Stimulated activated CD4-positive, alpha-beta T cell treated with anti-CD3 and anti-CD28 coated beads, Interleukin-4, amount 100 ng/mL, for 24 hours (primary cell): ENCODE measurements at regions not wholly inside any gene's neighbourhood (a gene's known extent, or its start where the extent isn't known, plus 50 kb on each side); places are given as distances from the start of the nearest gene placed in this dataset.
"Not testable (repeated sequence)": the region's sequence is repeated elsewhere in the genome, so short reads cannot be mapped to it uniquely, and the experiment has no call there.

Source experiments
- DNase-seq: peaks from one replicate; pipeline ENCODE4 v3.0.0-alpha.2; 2020

DNA sequence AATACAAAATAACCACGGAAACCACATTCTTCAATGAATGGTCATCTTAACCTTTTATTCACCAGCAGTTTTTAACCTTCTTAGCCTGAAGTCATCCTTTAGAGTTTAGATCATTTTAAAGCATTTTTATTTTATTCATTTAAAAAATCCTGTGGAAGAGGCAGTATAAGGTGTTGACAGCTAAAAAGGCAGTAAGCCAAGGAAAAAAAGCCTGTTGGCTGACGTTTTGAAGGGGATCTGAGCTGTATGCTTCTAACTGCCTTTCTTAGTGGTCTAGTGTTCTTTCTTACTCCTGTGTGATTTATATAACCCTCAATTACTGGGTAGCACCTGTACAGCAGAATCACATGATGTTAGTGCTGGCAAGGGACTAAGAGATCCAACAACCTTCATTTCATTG, 438.3 kb upstream of the SEL1L start:
- no peak for DNase-seq

- no peak for DNase-seq
Measured at GRCh38 chr14:81972601-81973000, 438.9 kb upstream of the SEL1L start.

DNA sequence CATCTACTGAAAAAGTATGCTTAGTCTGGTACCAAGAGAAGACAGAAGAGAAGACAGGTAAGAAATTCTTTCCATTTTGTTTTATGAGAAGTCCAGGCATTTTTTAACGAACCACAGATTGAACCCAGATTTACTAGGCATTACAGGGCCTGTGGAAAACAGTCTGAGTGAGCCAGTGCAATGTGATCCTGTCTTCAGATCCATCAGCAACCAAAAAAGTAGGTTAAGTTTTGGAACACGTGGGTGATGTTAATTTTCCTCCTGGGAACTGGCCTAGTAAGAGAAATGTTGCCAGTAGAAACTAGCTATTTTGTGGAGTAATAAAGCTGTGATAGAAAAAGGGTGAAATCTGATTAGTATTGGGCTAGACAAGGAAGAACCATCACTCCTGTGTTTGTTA, 440.9 kb upstream of the SEL1L start:
- no peak for DNase-seq

- DNase-seq, result no peak
Measured at GRCh38 chr14:81980601-81981306, 447.1 kb upstream of the SEL1L start.

DNA sequence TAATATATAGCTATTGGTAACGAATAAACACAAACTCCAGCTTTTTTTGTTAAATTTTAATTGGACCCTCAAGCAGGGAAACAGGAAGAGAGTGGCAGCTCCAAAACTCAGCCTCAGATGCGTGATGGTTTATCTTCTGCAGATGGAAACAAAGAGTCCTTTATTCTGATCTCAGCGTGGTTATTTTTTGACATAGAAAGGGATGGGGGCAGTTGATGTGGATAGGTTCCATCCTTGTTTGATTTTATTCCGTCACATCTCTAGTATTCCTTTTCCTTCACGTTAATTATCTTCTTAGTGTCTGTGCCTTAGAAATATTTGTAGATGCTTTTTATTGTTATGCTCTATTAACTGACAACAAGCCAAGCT, 447.6 kb upstream of the SEL1L start:
- DNase-seq, result no peak

- no peak for DNase-seq
Measured at GRCh38 chr14:81982046-81982445, 448.4 kb upstream of the SEL1L start.

DNA sequence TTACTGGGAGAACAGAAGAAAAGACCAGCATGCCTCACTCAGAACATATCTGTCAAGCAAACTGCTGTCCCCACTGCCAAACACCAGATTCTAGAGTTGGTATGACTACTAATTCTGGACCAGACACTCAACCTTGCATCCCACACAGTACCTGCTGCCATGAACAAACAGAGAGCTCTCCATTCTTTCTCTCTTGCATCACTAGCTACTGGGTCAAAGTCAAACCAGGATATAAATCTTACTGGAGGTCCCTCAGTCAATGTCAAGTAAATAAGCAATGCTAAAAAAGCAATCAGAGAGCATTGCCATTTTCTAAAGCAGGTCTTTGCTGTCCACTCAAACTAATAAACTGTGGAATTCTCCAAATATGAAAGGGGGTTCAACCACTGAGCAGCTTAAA, 452.4 kb upstream of the SEL1L start:
- DNase-seq, result no peak

DNA sequence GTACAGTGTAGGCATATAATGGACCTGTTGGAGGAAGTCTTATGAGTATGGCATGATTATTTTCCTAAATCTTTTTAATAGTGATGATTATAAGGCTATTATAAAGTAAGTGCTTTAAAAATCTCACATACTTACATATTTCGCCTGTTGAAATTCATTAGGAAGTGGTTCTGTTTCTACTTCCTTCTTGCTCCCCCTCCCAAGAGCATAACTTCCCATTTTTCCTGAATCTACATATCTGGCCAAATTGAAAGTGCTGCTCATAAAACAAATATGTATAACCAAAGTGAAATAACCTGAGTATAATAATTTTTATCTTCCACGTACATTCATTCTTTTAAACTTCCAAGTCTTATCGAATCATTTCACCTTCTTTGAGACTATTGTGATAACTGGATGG, 455.6 kb upstream of the SEL1L start:
- no peak for DNase-seq

DNA sequence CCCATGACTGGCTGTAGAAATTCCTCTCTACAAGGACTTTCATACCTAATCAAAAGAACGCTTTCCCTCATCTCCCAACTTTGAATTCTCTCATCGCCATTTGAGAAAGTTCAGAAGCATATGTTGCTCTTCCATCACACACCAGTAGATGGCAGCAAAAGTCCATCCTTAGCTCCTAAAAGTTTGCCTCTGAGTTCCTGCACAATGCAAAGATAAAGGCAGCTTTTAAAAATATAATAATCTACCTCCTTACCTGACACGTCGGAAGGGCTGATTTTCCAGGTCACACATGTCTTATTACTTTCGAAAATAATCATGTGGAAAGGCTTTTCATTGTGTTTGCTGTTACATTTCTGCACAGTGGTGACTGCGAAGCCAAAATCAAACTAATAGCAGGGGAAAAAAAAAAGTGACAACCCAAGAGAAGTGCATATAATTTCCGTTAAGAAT, 456.7 kb upstream of the SEL1L start:
- peak; percentile 32 for DNase-seq

GRCh38 chr14:81991998-81992397, 458.3 kb upstream of the SEL1L start:
- DNase-seq, result no peak

GRCh38 chr14:81993432-81993831, 459.8 kb upstream of the SEL1L start:
- DNase-seq, result no peak

DNA sequence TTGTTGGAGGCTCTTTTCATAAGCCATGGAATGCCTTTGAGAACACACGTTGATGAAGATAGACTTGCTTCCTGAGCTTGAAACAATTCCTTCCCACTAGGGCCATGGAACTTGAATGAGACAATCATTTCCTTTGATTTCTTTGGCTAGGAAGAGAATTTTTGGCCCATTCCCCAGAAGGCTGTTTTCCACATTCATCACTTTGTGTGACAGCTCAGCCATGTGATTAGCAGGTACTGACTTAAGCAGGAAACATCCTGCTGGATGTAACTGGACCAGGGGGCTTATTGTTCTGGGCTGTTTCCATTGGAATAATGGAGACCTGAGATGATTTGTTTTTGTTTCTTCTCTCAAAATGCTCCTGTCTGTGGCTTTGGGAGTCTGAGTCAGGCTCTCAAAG, 469.8 kb upstream of the SEL1L start:
- no peak for DNase-seq

GRCh38 chr14:82009076-82009475, 475.4 kb upstream of the SEL1L start:
- no peak for DNase-seq

DNA sequence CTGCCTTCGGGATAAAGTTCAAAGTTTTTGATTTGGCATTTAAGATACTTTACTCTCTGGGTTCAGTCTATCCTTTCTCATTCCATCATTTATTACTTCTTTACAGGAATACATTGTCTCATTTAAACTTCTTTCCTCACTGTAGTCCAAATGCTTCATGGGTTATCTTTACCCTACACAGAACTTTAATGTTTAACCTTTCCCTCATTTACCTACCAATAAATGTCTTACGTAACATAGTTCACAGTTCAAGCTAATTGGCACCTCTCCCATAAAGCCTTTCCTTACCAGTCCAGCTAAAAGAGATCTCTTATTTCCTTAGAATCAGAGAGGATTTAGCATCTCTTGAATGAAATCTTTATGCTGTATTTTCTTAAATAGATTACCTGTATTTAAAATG, 476.3 kb upstream of the SEL1L start:
- DNase-seq, result no peak

- DNase-seq, result no peak
Measured at GRCh38 chr14:82011460-82011859, 477.8 kb upstream of the SEL1L start.

DNA sequence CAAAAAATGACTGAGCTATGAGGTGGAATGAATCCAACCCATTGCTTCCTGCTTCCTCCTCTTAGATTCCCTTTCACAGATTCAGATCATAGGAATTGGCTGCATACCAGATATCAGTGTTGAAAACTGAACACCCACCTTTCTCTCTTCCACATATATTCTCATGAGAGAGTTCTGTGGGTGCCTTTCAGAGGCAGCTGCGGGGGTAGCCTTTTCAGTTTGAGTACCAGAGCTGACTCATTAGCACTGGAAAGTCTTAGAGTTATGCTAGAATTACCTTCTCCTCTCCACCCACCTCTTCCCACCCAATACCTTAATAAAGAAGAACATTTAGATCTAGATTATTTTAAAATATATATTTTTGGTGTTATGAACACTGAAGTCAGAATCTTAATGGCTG, 495.4 kb upstream of the SEL1L start:
- DNase-seq, result no peak

GRCh38 chr14:82035397-82035796, 501.7 kb upstream of the SEL1L start:
- DNase-seq, result no peak

- DNase-seq, result not testable (repeated sequence)
Measured at GRCh38 chr14:82038066-82038465, 504.4 kb upstream of the SEL1L start.

GRCh38 chr14:82045339-82045738, 511.7 kb upstream of the SEL1L start:
- no peak for DNase-seq

GRCh38 chr14:82046512-82047226, 513.0 kb upstream of the SEL1L start:
- DNase-seq, result no peak

GRCh38 chr14:82047777-82048470, 514.3 kb upstream of the SEL1L start:
- no peak for DNase-seq

DNA sequence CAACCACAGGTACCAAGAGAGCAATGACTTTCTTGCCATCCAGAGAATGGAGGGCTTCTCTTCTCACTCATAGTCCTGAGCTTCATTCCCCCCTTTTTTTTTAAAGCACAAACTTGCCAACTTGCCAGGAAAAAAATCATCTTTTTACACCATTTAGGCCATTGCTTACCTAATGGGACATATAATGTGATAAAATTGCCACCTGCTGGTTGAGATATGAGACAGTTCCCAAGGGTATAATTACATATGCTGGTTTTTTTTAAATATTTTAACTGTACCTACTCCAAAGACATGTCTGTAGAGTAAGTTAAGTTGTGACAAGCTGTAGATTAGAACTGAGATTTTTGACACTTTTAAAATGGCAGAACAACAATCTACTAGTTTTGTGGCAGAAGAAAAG, 519.1 kb upstream of the SEL1L start:
- DNase-seq, result no peak

GRCh38 chr14:82055515-82056115, 522.0 kb upstream of the SEL1L start:
- no peak for DNase-seq

GRCh38 chr14:82060219-82060618, 526.6 kb upstream of the SEL1L start:
- DNase-seq, result no peak
